ENCODE measurements at regions not wholly inside any gene's neighbourhood (a gene's known extent, or its start where the extent isn't known, plus 50 kb on each side); places are given as distances from the start of the nearest gene placed in this dataset.

- peak; percentile 57 for TF ChIP-seq CTCF (IDR thresholded peaks at IDR 0.05; ENCODE audit: insufficient read depth, low read length)
- no peak for TF ChIP-seq POLR2AphosphoS5 (IDR thresholded peaks at IDR 0.05; ENCODE audit: low read depth)
- no peak for TF ChIP-seq GABPA (IDR thresholded peaks at IDR 0.05; ENCODE audit: low read depth)
- no peak for TF ChIP-seq REST (IDR thresholded peaks at IDR 0.05; ENCODE audit: insufficient replicate concordance, low read depth)
Observed at GRCh38 chr1:199463521-199464127, 563.9 kb upstream of the NR5A2 start.

Data from HL-60 (cell line).